ENCODE measurements at regions not wholly inside any gene's neighbourhood (a gene's known extent, or its start where the extent isn't known, plus 50 kb on each side); places are given as distances from the start of the nearest gene placed in this dataset.

- Histone ChIP-seq H3K9me3 (ENCODE audit: low read length) (no peaks in the 10 kb centered on the region), H3K27me3 (ENCODE audit: control insufficient read depth in 1 of 2, insufficient read depth in 2 of 2, low read length in 2 of 2) (no peaks in the 10 kb centered on the region), H3K27ac (ENCODE audit: extremely low read length, insufficient read depth, low read length) (no peak overlapping the region), H4K20me1 (ENCODE audit: insufficient read depth, low read length) (no peaks in the 10 kb centered on the region), H2AFZ (ENCODE audit: low read length) (no peak overlapping the region), H3K36me3 (replicated peaks in 1 of 2; ENCODE audit: control insufficient read depth in 1 of 2, insufficient read depth in 2 of 2, low read length in 2 of 2) (no peaks in the 10 kb centered on the region), H3K4me2 (ENCODE audit: low read depth, low read length) (no peak overlapping the region), H3K4me1 (ENCODE audit: insufficient read depth, low read length) (no peaks in the 10 kb centered on the region), H3K79me2 (ENCODE audit: insufficient read depth, low read length) (no peaks in the 10 kb centered on the region), H3K4me3 (replicated peaks in 1 of 3; ENCODE audit: insufficient read depth in 1 of 3, low read depth in 2 of 3, low read length in 3 of 3) (no peak overlapping the region), H3K9ac (ENCODE audit: insufficient read depth, low read depth, low read length) (no peak overlapping the region)
- in situ Hi-C loops (cut with HindIII; ENCODE audit: extremely low pct_ligation_motif_present, low pct_unique_long_range_greater_than_20kb): loop anchor here (10.0 to 25.0 kb wide), 2 partner anchors 1253 to 1406 kb away; partner anchors contain the start of gene MEIS1
- peak; percentile 74 for FAIRE-seq
- no TSS peak for BruUV-seq (replicated peaks)
- ATAC-seq: peak; percentile 100
- intact Hi-C loops (cut with micrococcal nuclease; ENCODE audit: unreplicated experiment): loop anchor here (1.0 to 10.0 kb wide), 6 partner anchors 107 to 1826 kb away; no protein-coding TSS in a partner anchor
- TF ChIP-seq STAG1 (CRISPR knock-in tag; IDR thresholded peaks at IDR 0.05) (peak; percentile 95), RAD21 (CRISPR knock-in tag; IDR thresholded peaks at IDR 0.05) (peak; percentile 80), CTCF (CRISPR knock-in tag; IDR thresholded peaks at IDR 0.05) (peak; percentile 92), SMC3 (IDR thresholded peaks at IDR 0.05; ENCODE audit: low read length) (peak; percentile 54; the same call in 1 of the 2 replicates), SALL1 (CRISPR knock-in tag; IDR thresholded peaks at IDR 0.05) (peak; percentile 37; the same call in 1 of the 2 replicates), TEAD3 (CRISPR knock-in tag; optimal IDR thresholded peaks at IDR 0.05; ENCODE audit: borderline replicate concordance) (peak; percentile 17), NCOA1 (CRISPR knock-in tag; IDR thresholded peaks at IDR 0.05) (no peak)
- TF ChIP-seq, protein P1, sequence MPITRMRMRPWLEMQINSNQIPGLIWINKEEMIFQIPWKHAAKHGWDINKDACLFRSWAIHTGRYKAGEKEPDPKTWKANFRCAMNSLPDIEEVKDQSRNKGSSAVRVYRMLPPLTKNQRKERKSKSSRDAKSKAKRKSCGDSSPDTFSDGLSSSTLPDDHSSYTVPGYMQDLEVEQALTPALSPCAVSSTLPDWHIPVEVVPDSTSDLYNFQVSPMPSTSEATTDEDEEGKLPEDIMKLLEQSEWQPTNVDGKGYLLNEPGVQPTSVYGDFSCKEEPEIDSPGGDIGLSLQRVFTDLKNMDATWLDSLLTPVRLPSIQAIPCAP (CRISPR knock-in tag; IDR thresholded peaks at IDR 0.05; ENCODE audit: low read depth): no peak
- POLR2A ChIA-PET: no interaction called here
- 4% methylated on average over 5 of the region's 5 CpGs for WGBS (ENCODE audit: low lambda C conversion rate)
- peak; percentile 43 for DNase-seq (ENCODE audit: low spot score)
- CTCF ChIA-PET (ENCODE audit: low intra/inter-chr PET ratio, low total read pairs): no interaction called here
Measured at GRCh38 chr2:67840460-67841068, 222.2 kb downstream of the C1D start.
